MM.1S (cell line): ENCODE measurements at regions not wholly inside any gene's neighbourhood (a gene's known extent, or its start where the extent isn't known, plus 50 kb on each side); places are given as distances from the start of the nearest gene placed in this dataset.

Source experiments
- CTCF ChIP-seq: fragments of 300-600 bp; sonication (generic); IDR thresholded peaks from 2 replicates; pipeline ENCODE4 v1.5.1; 2016; ENCODE audit warnings: antibody characterized with exemption, low read length, mixed read lengths
- EZH2 ChIP-seq: fragments of 300-600 bp; sonication (generic); optimal IDR thresholded peaks from 2 replicates; pipeline ENCODE3; 2017; ENCODE audit warnings: low read depth, mild to moderate bottlenecking, antibody characterized with exemption, low read length, mixed read lengths
- EZH2phosphoT487 ChIP-seq: fragments of 300-600 bp; sonication (generic); IDR thresholded peaks from 2 replicates; pipeline ENCODE4 v1.6.1; 2018; ENCODE audit warnings: antibody characterized with exemption, low read length

DNA sequence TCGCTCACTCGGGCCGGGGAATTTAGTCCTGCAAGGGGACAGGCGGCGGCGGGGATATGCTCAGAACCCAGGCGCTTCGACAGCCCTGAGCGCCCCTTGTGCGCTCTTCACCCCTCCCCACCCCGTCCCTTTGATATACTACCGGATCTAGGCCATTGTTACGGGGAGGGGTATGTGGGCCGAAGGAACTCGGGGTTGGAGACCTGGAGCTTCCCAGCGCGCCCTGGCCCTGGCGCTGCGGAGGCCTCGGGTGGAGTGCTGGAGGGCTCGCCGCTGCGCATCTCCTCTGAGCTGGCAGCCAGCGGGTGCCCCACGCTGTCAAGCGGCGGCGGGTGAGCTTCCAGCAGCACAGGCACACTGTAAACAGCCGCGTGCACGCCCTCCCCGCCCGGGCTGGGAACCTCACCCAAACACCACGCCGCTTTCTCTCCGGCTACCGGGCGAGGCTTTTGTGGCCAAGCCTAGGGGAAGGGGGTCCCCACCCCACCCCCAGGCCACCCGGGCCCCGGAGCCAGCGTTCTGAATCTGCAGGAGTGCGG is 54.5 kb upstream of the BCOR start:
- TF ChIP-seq CTCF (no peak), EZH2 (no peak), EZH2phosphoT487 (no peak)
